Naive thymus-derived CD8-positive, alpha-beta T cell (primary cell): ENCODE measurements at regions not wholly inside any gene's neighbourhood (a gene's known extent, or its start where the extent isn't known, plus 50 kb on each side); places are given as distances from the start of the nearest gene placed in this dataset.
"Not testable (repeated sequence)": the region's sequence is repeated elsewhere in the genome, so short reads cannot be mapped to it uniquely, and the experiment has no call there.

Source experiments
- ATAC-seq, 2 donors: fragments of 150-1000 bp; cut with Tn5 transposase in 1 of 2; sonication (Bioruptor Pico), chemical (Tn5 transposase) in 1 of 2; 1 replicate in 1 of 2; 2 replicates in 1 of 2; pipeline ENCODE4 v1.10.0; 2021; ENCODE audit warnings: mild to moderate bottlenecking in 2 of 2, moderate library complexity in 2 of 2
- POLR2A ChIA-PET: fragments of 350-600 bp; sonication (Branson Sonifier 250); formaldehyde crosslinking; loops from one replicate; lab custom pipeline; 2021; ENCODE audit warnings: antibody characterized with exemption; lab: Charles Lee
- DNase-seq, 10 donors: peaks; one replicate each; pipeline versions ENCODE4 v3.0.0 to v3.0.0-alpha.2; 2020 to 2022
- H3K27ac Mint-ChIP-seq, 10 donors: one replicate each; pipeline ENCODE4 v1.8.0; 2020 to 2022; ENCODE audit warnings: mild to moderate bottlenecking in 10 of 10, mixed read lengths in 10 of 10, moderate library complexity in 4 of 10, inconsistent platforms in 1 of 10
- H3K27me3 Mint-ChIP-seq, 5 donors: one replicate each; pipeline ENCODE4 v1.8.0; 2021 to 2022; ENCODE audit warnings: mixed read lengths in 5 of 5
- H3K36me3 Mint-ChIP-seq, 3 donors: one replicate each; pipeline ENCODE4 v1.8.0; 2020 to 2022; ENCODE audit warnings: mixed read lengths in 3 of 3, mild to moderate bottlenecking in 2 of 3, inconsistent platforms in 1 of 3
- H3K4me1 Mint-ChIP-seq, 4 donors: one replicate each; pipeline ENCODE4 v1.8.0; 2021 to 2022; ENCODE audit warnings: mixed read lengths in 4 of 4
- H3K4me3 Mint-ChIP-seq, 10 donors: one replicate each; pipeline ENCODE4 v1.8.0; 2020 to 2022; ENCODE audit warnings: mild to moderate bottlenecking in 10 of 10, mixed read lengths in 10 of 10, moderate library complexity in 6 of 10, inconsistent platforms in 1 of 10
- H3K9me3 Mint-ChIP-seq, 9 donors: one replicate each; pipeline ENCODE4 v1.8.0; 2020 to 2022; ENCODE audit warnings: mixed read lengths in 9 of 9, mild to moderate bottlenecking in 3 of 9, inconsistent platforms in 1 of 9, moderate library complexity in 1 of 9

DNA sequence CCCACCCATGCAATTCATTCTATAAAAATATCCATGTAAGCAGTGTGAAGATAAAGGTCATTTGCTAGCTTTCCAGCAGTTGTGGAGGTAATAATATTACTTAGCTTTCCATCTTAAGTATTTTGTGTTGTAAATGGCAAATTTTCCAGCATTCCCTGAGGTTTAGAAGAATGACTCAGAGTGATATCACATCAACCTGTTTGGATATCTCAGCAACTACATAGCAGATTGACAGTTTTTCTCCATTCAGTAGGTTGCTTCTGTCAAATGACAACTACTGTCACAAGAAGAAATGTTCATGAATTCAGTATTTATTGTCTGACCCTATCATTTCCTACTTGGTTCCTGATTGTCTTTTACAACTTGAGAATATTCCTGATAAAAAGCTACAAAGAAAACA, 434.9 kb upstream of the GALNTL6 start:
- peaks cover 0 to 7% (median 2%) of the 10 kb centered on the region in 9 donors for H3K9me3 Mint-ChIP-seq
- ATAC-seq (no peak), DNase-seq (no peak)
- H3K36me3 Mint-ChIP-seq = no peaks in the 10 kb centered on the region
- H3K27ac Mint-ChIP-seq = no peak overlapping the region
- no peaks in the 10 kb centered on the region for H3K4me1 Mint-ChIP-seq
- H3K27me3 Mint-ChIP-seq = no peaks in the 10 kb centered on the region
- POLR2A ChIA-PET = no interaction called here
- H3K4me3 Mint-ChIP-seq = no peak overlapping the region

DNA sequence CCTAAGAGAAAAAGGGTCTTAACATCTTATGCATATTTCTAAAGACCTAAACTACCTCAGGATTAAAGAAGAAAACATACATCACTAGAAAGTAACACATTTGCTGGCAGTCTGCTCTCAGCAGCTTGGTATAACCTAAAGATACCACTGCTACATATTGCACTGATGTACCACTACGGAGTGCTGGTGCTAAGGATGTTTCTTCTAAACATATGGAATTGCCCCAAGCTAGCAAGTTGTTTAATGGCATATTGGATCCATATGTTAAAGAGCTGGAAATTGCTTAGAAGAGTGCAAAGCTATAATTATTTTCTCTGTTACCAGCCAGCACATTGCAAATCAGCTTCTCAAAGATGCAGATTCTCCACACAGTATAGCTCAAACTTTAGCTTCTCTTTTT, 436.5 kb upstream of the GALNTL6 start:
- Mint-ChIP-seq H3K27ac (no peak overlapping the region), H3K4me1 (no peaks in the 10 kb centered on the region), H3K9me3 (peaks cover 0 to 4% (median 2%) of the 10 kb centered on the region in 9 donors), H3K36me3 (no peaks in the 10 kb centered on the region), H3K4me3 (no peak overlapping the region), H3K27me3 (no peaks in the 10 kb centered on the region)
- POLR2A ChIA-PET = no interaction called here
- DNase-seq (no peak), ATAC-seq (no peak)

DNA sequence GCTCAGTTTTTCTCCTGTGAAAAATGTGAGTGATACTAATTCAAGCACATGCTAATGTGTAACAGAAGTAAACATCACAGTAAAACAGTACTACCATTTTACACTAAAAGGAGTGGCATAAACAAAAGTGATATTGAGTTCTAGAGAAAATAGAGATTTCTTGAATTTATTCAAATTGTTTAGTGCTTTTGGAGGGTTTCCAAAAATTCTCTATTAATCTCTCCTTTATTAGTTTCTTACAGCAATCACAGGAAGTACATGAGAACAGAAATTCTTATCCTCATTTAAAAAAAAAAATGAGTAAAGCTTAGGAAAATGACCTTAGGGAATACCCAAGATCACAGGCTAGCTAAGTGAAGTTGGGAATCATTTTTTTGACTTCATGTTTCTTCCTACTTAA, 459.7 kb upstream of the GALNTL6 start:
- H3K4me1 Mint-ChIP-seq = no peaks in the 10 kb centered on the region
- POLR2A ChIA-PET = no interaction called here
- no peak for ATAC-seq

DNA sequence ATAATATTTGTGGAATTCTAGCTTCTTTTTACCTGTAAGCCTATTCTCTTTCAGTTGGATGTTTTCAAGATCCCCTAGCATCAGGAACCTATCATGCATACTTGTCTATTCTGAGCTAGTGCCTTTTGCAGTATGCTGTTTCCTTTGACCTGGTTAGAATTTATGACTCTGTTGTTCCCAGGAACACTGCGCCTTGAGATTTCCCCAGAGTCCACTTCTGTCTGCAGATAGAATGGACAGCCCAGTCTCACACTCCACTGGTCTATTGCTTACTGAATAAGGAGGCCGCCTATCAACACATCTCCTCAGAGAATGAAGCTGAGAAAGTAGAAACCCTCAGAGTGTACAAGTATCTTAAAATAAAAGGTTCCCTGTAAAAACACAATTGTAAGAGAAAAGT, 465.1 kb upstream of the GALNTL6 start:
- DNase-seq = no peak
- Mint-ChIP-seq H3K36me3 (no peaks in the 10 kb centered on the region), H3K4me3 (no peak overlapping the region), H3K27ac (no peak overlapping the region), H3K4me1 (no peaks in the 10 kb centered on the region), H3K9me3 (peaks cover 0 to 10% (median 0%) of the 10 kb centered on the region in 9 donors), H3K27me3 (no peaks in the 10 kb centered on the region)
- no peak for ATAC-seq
- POLR2A ChIA-PET = no interaction called here

More for the DNA sequence above, 459.7 kb upstream of the GALNTL6 start:
- Mint-ChIP-seq H3K36me3 (no peaks in the 10 kb centered on the region), H3K4me3 (no peak overlapping the region), H3K9me3 (peaks cover 0 to 19% (median 5%) of the 10 kb centered on the region in 9 donors), H3K27ac (no peak overlapping the region), H3K27me3 (no peaks in the 10 kb centered on the region)
- no peak for DNase-seq

DNA sequence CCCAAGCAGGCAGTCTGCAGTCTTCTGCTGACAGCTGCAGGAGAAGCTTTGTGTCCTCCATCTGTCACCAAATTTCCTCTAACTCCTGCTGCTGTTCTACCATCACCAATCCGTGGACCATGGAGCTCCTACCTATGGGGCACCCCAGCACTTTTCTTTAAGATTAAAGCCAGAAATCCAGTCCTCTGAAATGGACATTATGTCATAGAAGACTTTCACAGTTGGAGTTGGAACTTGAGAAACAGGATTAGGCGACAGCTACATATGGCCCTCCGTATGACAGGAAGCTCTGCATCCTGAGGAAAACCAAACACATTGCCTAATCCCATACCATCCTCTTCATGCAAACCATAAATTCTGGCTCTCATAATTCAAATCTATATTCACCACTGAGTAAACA, 470.6 kb upstream of the GALNTL6 start:
- no peak overlapping the region for H3K27ac Mint-ChIP-seq

DNA sequence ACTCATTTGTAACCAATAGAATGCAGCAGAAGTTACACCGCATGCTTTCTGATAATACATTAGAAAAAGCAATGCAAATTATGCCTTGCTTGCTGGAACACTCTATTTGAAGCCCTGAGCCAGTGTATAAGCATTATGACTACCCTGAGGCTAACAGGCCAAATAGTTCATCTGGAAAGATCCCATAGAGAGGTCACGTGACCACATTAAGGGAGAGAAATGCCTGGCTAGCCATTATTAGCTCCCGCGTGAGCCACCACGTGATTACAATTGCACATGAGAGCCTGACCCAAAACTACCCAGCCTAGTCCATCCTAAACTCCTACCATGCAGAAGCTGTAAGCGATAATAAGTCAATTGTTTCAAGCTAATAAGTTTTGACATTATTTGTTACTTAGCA, 472.9 kb upstream of the GALNTL6 start:
- Mint-ChIP-seq H3K27ac (no peak overlapping the region), H3K27me3 (no peaks in the 10 kb centered on the region), H3K36me3 (no peaks in the 10 kb centered on the region), H3K9me3 (peaks cover 0 to 9% (median 0%) of the 10 kb centered on the region in 9 donors), H3K4me1 (no peaks in the 10 kb centered on the region), H3K4me3 (no peak overlapping the region)
- POLR2A ChIA-PET = no interaction called here
- ATAC-seq = no peak
- no peak for DNase-seq

More for the DNA sequence above, 470.6 kb upstream of the GALNTL6 start:
- POLR2A ChIA-PET = no interaction called here
- peaks cover 0 to 10% (median 0%) of the 10 kb centered on the region in 9 donors for H3K9me3 Mint-ChIP-seq
- ATAC-seq = no peak
- no peaks in the 10 kb centered on the region for H3K27me3 Mint-ChIP-seq
- no peak overlapping the region for H3K4me3 Mint-ChIP-seq
- no peaks in the 10 kb centered on the region for H3K4me1 Mint-ChIP-seq
- H3K36me3 Mint-ChIP-seq = no peaks in the 10 kb centered on the region
- DNase-seq = no peak

DNA sequence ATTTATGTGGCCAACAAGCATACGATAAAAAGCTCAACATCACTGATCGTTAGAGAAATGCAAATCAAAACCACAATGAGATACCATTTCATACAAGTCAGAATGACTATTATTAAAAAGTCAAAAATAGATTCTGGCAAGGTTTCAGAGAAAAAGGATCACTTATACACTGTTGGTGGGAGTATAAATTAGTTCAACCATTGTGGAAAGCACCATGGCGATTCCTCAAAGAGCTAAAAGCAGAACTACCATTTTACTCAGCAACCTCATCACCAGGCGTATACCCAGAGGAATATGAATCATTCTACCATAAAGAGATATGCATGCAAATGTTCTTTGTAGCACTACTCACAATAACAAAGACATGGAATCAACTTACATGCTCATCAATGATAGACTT, 478.7 kb upstream of the GALNTL6 start:
- Mint-ChIP-seq H3K27ac (no peak overlapping the region), H3K27me3 (no peaks in the 10 kb centered on the region), H3K36me3 (peaks cover 0 to 5% (median 0%) of the 10 kb centered on the region in 3 donors), H3K4me1 (no peaks in the 10 kb centered on the region), H3K4me3 (no peak overlapping the region), H3K9me3 (peaks cover 3 to 24% (median 8%) of the 10 kb centered on the region in 9 donors)
- ATAC-seq (no peak), DNase-seq (no peak)
- POLR2A ChIA-PET = no interaction called here

DNA sequence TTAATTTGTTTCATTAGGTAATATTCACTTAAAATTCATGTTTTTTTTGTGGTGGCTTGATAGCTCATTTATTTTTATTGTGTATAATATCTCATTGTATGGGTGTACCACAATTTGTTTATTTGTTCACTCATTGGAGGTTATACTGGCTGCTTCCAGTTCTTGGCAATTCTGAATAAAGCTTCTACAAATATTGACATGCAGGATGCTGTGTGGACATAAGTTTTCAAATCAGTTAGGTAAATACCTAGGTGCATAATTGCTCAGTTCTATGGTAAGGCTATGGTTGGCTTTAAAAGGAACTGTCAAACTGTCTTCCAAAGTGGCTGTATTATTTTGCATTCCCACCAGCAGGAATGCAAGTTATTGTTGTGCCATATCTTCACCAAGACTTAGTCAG, 504.5 kb upstream of the GALNTL6 start:
- Mint-ChIP-seq H3K36me3 (no peaks in the 10 kb centered on the region), H3K27ac (no peak overlapping the region), H3K9me3 (peaks cover 0 to 40% (median 8%) of the 10 kb centered on the region in 9 donors), H3K27me3 (peaks cover 0 to 4% (median 0%) of the 10 kb centered on the region in 5 donors), H3K4me3 (no peak overlapping the region), H3K4me1 (no peaks in the 10 kb centered on the region)
- DNase-seq = no peak
- no peak for ATAC-seq
- POLR2A ChIA-PET = no interaction called here

DNA sequence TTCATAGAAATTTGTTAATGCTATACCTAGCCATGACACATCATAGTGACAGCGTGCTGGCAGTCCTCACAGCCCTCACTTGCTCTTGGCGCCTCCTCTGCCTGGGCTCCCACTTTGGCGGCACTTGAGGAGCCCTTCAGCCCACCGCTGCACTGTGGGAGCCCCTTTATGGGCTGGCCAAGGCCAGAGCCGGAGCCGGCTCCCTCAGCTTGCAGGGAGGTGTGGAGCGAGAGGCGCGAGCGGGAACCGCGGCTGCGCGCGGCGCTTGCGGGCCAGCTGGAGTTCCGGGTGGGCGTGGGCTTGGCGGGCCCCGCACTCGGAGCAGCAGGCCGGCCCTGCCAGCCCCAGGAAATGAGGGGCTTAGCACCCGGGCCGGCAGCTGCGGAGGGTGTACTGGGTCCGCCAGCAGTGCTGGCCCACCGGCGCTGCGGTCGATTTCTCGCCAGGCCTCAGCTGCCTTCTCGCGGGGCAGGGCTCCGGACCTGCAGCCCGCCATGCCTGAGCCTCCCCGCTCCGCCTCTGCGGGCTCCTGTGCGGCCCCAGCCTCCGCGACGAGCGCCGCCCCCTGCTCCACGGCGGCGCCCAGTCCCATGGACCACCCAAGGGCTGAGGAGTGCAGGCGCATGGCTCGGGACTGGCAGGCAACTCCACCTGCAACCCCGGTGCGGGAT, 515.0 kb upstream of the GALNTL6 start:
- H3K4me3 Mint-ChIP-seq, ATAC-seq, H3K27ac Mint-ChIP-seq, DNase-seq, H3K27me3 Mint-ChIP-seq, POLR2A ChIA-PET, H3K36me3 Mint-ChIP-seq, H3K4me1 Mint-ChIP-seq: not testable (repeated sequence)
- H3K9me3 Mint-ChIP-seq = peaks cover 0 to 18% (median 8%) of the 10 kb centered on the region in 9 donors

DNA sequence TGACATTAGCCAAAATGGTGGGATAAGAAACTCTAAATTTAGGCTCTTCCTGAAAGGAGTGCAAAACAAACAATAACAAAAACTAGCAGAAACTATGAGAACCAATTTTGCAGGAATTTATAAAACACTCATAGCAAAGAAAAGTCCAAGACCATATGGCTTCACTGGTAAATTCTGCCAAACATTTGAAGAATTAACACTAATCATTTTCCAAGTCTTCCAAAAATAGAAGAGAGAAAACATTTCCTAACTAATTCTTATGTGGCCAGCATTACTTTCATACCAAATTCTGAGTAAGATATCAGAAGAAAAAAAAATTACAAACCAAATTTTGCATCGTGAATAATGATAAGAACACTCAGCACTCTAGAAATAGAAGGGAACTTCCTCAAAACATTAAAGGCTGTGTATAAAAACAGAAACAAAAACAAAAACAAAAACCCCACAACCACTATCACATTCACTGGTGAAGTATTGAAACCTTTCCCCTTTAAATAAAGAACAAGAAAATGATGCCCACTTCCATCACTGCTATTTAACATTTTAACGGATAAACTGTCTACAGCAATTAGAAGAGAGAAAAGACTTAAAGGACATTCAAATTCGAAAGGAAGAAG, 524.3 kb upstream of the GALNTL6 start:
- POLR2A ChIA-PET = no interaction called here
- no peak overlapping the region for H3K27ac Mint-ChIP-seq
- no peak overlapping the region for H3K4me3 Mint-ChIP-seq
- H3K4me1 Mint-ChIP-seq = no peaks in the 10 kb centered on the region
- no peaks in the 10 kb centered on the region for H3K36me3 Mint-ChIP-seq
- no peaks in the 10 kb centered on the region for H3K27me3 Mint-ChIP-seq
- H3K9me3 Mint-ChIP-seq = peaks cover 0 to 9% (median 4%) of the 10 kb centered on the region in 9 donors
- no peak for DNase-seq
- ATAC-seq = no peak

DNA sequence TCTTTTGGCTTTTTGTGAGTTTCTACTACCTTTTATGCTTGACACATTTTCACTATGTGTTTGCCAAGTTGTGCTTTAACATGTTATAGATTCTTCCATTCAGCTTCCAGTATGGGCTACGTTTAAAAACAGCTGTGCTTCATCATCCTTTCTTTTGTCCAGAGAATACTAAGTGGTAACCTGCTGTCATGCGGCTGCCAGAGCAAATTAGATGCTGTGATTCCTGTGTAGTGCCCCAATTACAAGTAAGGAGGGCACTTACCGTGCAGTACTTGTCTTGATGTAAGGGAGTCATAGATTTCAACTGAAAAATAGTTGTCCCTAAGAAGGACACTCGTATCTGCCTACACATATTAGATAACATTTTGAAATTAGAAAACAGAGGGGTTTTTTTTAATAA, 531.8 kb upstream of the GALNTL6 start:
- POLR2A ChIA-PET = no interaction called here
- no peak for DNase-seq
- ATAC-seq = no peak
- Mint-ChIP-seq H3K27ac (no peak overlapping the region), H3K4me1 (no peaks in the 10 kb centered on the region), H3K36me3 (no peaks in the 10 kb centered on the region), H3K27me3 (no peaks in the 10 kb centered on the region), H3K9me3 (peaks cover 0 to 9% (median 6%) of the 10 kb centered on the region in 9 donors), H3K4me3 (no peak overlapping the region)

DNA sequence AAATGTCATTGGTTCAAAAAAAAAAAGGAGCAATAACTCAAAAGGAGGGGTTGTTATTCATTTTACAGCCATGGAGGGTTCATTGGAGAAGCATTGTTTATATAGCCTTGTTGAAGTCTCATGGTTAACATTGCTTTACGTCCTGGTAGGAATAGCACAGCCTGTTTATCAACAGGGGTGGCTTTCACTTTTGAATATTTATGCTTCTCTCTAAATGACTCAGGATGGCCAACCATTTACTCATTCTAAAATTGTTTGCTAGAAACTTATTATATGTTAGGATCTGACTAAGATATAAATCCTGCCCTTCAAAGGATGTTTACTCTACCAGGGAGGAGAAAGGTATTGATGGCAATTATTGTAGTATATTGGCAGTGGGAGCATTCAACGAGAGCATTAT, 534.1 kb upstream of the GALNTL6 start:
- POLR2A ChIA-PET = no interaction called here
- Mint-ChIP-seq H3K27me3 (no peaks in the 10 kb centered on the region), H3K36me3 (no peaks in the 10 kb centered on the region), H3K27ac (no peak overlapping the region), H3K4me1 (no peaks in the 10 kb centered on the region), H3K9me3 (peaks cover 0 to 14% (median 3%) of the 10 kb centered on the region in 9 donors), H3K4me3 (no peak overlapping the region)
- no peak for DNase-seq
- ATAC-seq = no peak

DNA sequence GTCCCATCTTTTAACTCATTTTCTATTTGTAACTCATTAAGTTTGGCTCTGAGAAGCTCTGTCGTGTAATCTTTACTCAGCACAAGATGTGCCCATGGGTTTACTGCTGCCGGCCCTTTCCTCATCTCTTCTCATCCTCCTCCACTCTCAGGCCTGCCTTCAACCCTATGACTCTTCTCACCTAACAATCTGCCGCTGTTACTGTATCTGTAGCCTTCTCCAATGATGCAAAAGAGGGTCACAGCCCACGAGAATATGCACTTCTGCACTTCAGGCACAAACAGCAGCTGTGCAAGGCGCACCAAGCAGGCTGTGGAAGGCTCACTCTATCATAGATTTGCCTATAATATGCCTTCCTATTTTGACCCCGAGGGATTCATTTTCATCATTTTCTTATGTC, 546.5 kb upstream of the GALNTL6 start:
- DNase-seq (no peak), ATAC-seq (no peak)
- Mint-ChIP-seq H3K9me3 (peaks cover 0 to 18% (median 7%) of the 10 kb centered on the region in 9 donors), H3K4me3 (no peak overlapping the region), H3K36me3 (no peaks in the 10 kb centered on the region), H3K27me3 (no peaks in the 10 kb centered on the region), H3K4me1 (no peaks in the 10 kb centered on the region), H3K27ac (no peak overlapping the region)
- POLR2A ChIA-PET = no interaction called here
